ENCODE measurements at regions not wholly inside any gene's neighbourhood (a gene's known extent, or its start where the extent isn't known, plus 50 kb on each side); places are given as distances from the start of the nearest gene placed in this dataset.
"Not testable (repeated sequence)": the region's sequence is repeated elsewhere in the genome, so short reads cannot be mapped to it uniquely, and the experiment has no call there.

- not testable (repeated sequence) for TF ChIP-seq CTCF (conservative IDR thresholded peaks at IDR 0.05 in 1 of 2, IDR thresholded peaks at IDR 0.05 in 1 of 2; ENCODE audit: low read depth in 1 of 2, low read length in 2 of 2)
- peak; percentile 21 for TF ChIP-seq EZH2 (IDR thresholded peaks at IDR 0.05; ENCODE audit: low read length, missing control alignments)
Measured at GRCh38 chr9:62798884-62799850, 1609.3 kb downstream of the SPATA31A7 start.

Data from fibroblast of lung (primary cell).